OCI-LY3 (cell line): ENCODE measurements at regions not wholly inside any gene's neighbourhood (a gene's known extent, or its start where the extent isn't known, plus 50 kb on each side); places are given as distances from the start of the nearest gene placed in this dataset.

ENCODE experiments used
- H2AFZ ChIP-seq: fragments of 200-600, 300-600 bp; shearing (Covaris generic); 2 replicates; pipeline ENCODE4 v1.6.0; 2014; ENCODE audit warnings: antibody characterized with exemption, low read depth, low read length
- H3K27ac ChIP-seq: fragments of 200-600, 300-600 bp; sonication (generic); 2 replicates; pipeline ENCODE4 v1.5.1; 2014; ENCODE audit warnings: mild to moderate bottlenecking, low read length, moderate library complexity, mixed read lengths
- H3K27me3 ChIP-seq: fragments of 200-600, 300-600 bp; sonication (generic); 2 replicates; pipeline ENCODE4 v1.6.1; 2014; ENCODE audit warnings: low read depth, low read length, mixed read lengths
- H3K36me3 ChIP-seq: fragments of 200-600, 300-600 bp; sonication (generic); replicated peaks from 2 replicates; pipeline ENCODE3; 2014; ENCODE audit warnings: low read depth, low read length, mixed read lengths
- H3K4me1 ChIP-seq: fragments of 300-600, 200-600 bp; sonication (generic); 2 replicates; pipeline ENCODE4 v1.6.1; 2014; ENCODE audit warnings: low read length, mixed read lengths
- H3K4me2 ChIP-seq: fragments of 200-600, 300-600 bp; sonication (generic); 2 replicates; pipeline ENCODE4 v1.6.1; 2014; ENCODE audit warnings: low read length, mixed read lengths
- H3K4me3 ChIP-seq: fragments of 300-600, 200-600 bp; sonication (generic); 2 replicates; pipeline ENCODE4 v1.5.1; 2014; ENCODE audit warnings: antibody characterized with exemption, mild to moderate bottlenecking, low read length, moderate library complexity
- H3K79me2 ChIP-seq: fragments of 300-600, 200-600 bp; shearing (Covaris generic); 2 replicates; pipeline ENCODE4 v1.6.1; 2014; ENCODE audit warnings: mild to moderate bottlenecking, low read length, mixed read lengths
- H3K9ac ChIP-seq: fragments of 300-600, 200-600 bp; shearing (Covaris generic); 2 replicates; pipeline ENCODE4 v1.6.0; 2014; ENCODE audit warnings: mild to moderate bottlenecking, low read length, moderate library complexity
- H3K9me3 ChIP-seq: fragments of 200-600, 300-600 bp; shearing (Covaris generic); 2 replicates; pipeline ENCODE4 v1.6.1; 2014; ENCODE audit warnings: low read length, mixed read lengths; ENCODE audit not compliant: insufficient read depth
- H4K20me1 ChIP-seq: fragments of 200-600, 300-600 bp; sonication (generic); 2 replicates; pipeline ENCODE4 v1.6.1; 2016; ENCODE audit warnings: low read length, mixed read lengths; ENCODE audit not compliant: insufficient read depth
- EZH2phosphoT487 ChIP-seq: fragments of 200-600 bp; shearing (Covaris generic); IDR thresholded peaks from 2 replicates; pipeline ENCODE4 v1.6.1; 2018; ENCODE audit warnings: antibody characterized with exemption, mixed run types, low read depth
- TF ChIP-seq, protein P1 (sequence below): fragments of 200-600, 300-600 bp; sonication (generic); IDR thresholded peaks from 2 replicates; pipeline ENCODE4 v1.5.1; 2014; ENCODE audit warnings: antibody characterized with exemption, low read length, low read depth

DNA sequence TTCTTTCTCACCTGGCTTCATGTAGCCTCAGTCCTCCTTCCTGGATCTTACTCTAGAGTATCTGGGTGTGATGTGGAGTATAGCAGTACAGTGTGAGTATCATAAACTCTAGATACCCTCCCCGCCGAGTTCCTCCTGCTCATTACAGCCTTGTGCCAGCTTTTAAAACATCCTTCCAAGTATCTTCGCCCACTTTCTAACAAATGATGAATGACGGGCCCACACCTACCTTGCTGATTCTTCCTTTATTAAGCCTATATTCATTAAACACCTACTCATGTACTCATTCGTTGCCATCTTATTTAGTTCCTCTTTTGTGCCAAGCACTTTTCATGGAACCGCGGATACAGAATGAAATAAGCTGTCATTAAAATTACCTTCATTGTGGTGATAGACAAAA is 1585.3 kb upstream of the TENM3 start:
- H3K4me2 ChIP-seq: no peak overlapping the region
- no peaks in the 10 kb centered on the region for H3K79me2 ChIP-seq
- H3K27me3 ChIP-seq: no peaks in the 10 kb centered on the region
- H3K4me3 ChIP-seq: no peak overlapping the region
- no peak overlapping the region for H3K27ac ChIP-seq
- H3K9me3 ChIP-seq: no peaks in the 10 kb centered on the region
- H3K9ac ChIP-seq: no peak overlapping the region
- TF ChIP-seq, protein P1, sequence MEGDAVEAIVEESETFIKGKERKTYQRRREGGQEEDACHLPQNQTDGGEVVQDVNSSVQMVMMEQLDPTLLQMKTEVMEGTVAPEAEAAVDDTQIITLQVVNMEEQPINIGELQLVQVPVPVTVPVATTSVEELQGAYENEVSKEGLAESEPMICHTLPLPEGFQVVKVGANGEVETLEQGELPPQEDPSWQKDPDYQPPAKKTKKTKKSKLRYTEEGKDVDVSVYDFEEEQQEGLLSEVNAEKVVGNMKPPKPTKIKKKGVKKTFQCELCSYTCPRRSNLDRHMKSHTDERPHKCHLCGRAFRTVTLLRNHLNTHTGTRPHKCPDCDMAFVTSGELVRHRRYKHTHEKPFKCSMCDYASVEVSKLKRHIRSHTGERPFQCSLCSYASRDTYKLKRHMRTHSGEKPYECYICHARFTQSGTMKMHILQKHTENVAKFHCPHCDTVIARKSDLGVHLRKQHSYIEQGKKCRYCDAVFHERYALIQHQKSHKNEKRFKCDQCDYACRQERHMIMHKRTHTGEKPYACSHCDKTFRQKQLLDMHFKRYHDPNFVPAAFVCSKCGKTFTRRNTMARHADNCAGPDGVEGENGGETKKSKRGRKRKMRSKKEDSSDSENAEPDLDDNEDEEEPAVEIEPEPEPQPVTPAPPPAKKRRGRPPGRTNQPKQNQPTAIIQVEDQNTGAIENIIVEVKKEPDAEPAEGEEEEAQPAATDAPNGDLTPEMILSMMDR: no peak
- no peak for TF ChIP-seq EZH2phosphoT487
- no peaks in the 10 kb centered on the region for H3K36me3 ChIP-seq
- no peak overlapping the region for H2AFZ ChIP-seq
- H3K4me1 ChIP-seq: 0 out of 2 replicates have a peak, but pooled peaks cover 3% of the 10 kb centered on the region
- no peaks in the 10 kb centered on the region for H4K20me1 ChIP-seq

DNA sequence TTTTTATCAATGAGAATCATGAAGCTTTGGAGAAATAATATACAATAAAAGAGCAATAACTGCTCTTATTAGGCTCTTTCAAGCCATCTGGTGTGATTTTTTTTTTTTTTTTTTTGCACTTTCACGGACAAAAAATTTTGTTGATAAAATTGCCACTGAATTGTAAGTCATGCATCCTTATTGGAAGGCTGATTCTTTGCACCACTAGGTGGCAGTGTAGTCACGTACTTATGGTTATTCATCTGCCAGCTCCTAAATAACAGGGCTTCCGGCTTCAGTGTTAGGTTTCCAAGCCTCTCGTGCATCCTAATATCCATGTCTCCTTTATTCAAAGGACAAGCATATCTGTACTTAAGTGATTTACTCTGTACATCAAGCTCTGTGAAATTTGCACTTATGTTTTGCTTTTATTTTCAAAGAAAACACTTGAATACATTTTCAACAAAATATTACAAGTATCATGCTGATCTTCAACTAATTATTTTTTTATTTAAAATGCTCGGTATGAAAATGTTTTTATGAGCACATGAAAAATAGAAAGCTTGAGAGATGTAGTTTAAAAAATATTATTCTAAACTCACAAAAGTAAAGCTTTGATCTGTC is 1578.3 kb upstream of the TENM3 start:
- H2AFZ ChIP-seq: peak overlapping the region; percentile 67; the same call in 1 of the 2 replicates
- no peak overlapping the region for H3K9ac ChIP-seq
- peaks cover 10% of the 10 kb centered on the region; the same call in 1 of the 2 replicates for H3K4me1 ChIP-seq
- H3K27me3 ChIP-seq: no peaks in the 10 kb centered on the region
- no peaks in the 10 kb centered on the region for H3K9me3 ChIP-seq
- TF ChIP-seq EZH2phosphoT487: no peak
- TF ChIP-seq, protein P1: peak; percentile 90
- H3K4me3 ChIP-seq: peak overlapping the region; percentile 62
- H4K20me1 ChIP-seq: no peaks in the 10 kb centered on the region
- no peaks in the 10 kb centered on the region for H3K79me2 ChIP-seq
- peak overlapping the region; percentile 72 for H3K4me2 ChIP-seq
- H3K27ac ChIP-seq: no peak overlapping the region
- no peaks in the 10 kb centered on the region for H3K36me3 ChIP-seq

DNA sequence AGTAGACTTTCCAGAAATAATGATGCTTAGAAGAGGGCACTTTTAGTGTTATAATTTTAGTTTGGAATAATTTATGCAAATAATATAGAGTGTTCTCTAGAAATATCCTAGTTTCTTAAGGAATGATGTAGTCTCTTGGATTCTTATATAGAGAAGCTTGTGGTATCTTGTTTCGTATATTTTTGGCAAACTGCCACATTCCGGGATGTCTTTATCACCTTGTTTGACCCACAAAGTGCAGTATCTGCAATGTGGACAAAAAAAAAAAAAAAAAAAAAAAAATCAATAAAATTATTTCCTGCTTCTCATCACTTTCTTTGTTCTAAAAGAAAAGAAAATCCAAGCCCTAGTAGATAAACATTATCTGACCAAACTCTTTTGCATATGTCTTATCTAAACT is 1577.7 kb upstream of the TENM3 start:
- Histone ChIP-seq H3K36me3 (no peaks in the 10 kb centered on the region), H3K9ac (peak overlapping the region; percentile 18; the same call in 1 of the 2 replicates), H3K4me3 (peak overlapping the region; percentile 77), H3K4me2 (peak overlapping the region; percentile 72), H3K4me1 (peaks cover 10% of the 10 kb centered on the region; the same call in 1 of the 2 replicates), H2AFZ (peak overlapping the region; percentile 85), H3K27ac (no peak overlapping the region), H3K79me2 (no peaks in the 10 kb centered on the region), H3K27me3 (no peaks in the 10 kb centered on the region), H3K9me3 (no peaks in the 10 kb centered on the region), H4K20me1 (no peaks in the 10 kb centered on the region)
- no peak for TF ChIP-seq EZH2phosphoT487
- TF ChIP-seq, protein P1: no peak

- H3K79me2 ChIP-seq: no peaks in the 10 kb centered on the region
- H3K4me3 ChIP-seq: peak overlapping the region; percentile 77
- H3K4me1 ChIP-seq: peaks cover 10% of the 10 kb centered on the region; the same call in 1 of the 2 replicates
- H2AFZ ChIP-seq: peak overlapping the region; percentile 85
- H3K4me2 ChIP-seq: peak overlapping the region; percentile 72
- H3K27ac ChIP-seq: no peak overlapping the region
- H3K9ac ChIP-seq: peak overlapping the region; percentile 18; the same call in 1 of the 2 replicates
- TF ChIP-seq, protein P1: peak; percentile 94
- no peak for TF ChIP-seq EZH2phosphoT487
- H3K36me3 ChIP-seq: no peaks in the 10 kb centered on the region
- H4K20me1 ChIP-seq: no peaks in the 10 kb centered on the region
- H3K9me3 ChIP-seq: no peaks in the 10 kb centered on the region
- H3K27me3 ChIP-seq: no peaks in the 10 kb centered on the region
Observed at GRCh38 chr4:180665994-180666824, 1577.0 kb upstream of the TENM3 start.
